ENCODE measurements at regions not wholly inside any gene's neighbourhood (a gene's known extent, or its start where the extent isn't known, plus 50 kb on each side); places are given as distances from the start of the nearest gene placed in this dataset.

DNA sequence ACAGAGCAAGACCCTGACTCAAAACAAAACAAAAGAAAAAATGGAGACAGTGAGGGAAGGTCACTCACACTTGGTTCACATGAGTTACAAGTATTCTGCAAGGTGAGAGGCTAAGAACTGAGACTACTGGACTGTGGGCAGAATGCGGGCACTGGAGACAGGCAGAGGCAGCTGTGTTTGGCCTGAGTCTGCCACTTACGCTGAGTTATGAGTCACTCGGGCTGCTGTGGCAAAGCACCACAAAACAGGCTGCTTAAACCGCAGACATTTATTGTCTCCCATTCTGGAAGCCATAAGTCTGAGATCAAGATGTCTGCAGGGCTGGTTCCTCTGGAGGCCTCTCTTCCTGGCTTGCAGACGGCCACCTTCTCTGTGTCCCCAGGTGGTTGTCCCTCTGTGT lies 122.8 kb downstream of the SHANK2 start (continued):
- no peak for TF ChIP-seq KDM1A (IDR thresholded peaks at IDR 0.05; ENCODE audit: borderline replicate concordance, low read length)

Data from H1 (cell line).